ENCODE measurements at regions not wholly inside any gene's neighbourhood (a gene's known extent, or its start where the extent isn't known, plus 50 kb on each side); places are given as distances from the start of the nearest gene placed in this dataset.
A peak's percentile ranks its signal among the peaks of the same experiment; 100 is the strongest.

DNA sequence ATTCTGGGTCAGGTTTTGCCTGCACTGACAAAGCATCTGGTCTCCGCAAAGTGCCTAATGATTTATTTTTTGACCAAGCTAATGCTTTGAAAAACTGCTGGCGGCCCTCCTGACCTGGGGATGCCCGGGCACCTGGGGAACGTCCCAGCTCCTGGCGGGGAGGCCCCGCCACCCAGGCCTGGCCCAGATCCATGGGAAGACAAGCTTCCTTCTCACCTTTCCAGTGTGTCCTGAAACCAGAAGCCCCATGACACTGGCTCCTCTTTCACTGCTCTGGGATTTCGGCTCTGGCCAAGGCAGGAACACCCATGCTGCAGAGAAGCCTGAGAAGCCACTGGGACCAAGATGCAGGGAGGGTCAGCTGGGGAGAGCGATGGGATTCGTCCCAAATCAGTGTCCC lies 144.1 kb downstream of the SEC61B start:
- H3K9me3 ChIP-seq (ENCODE audit: low read depth, low read length, poor library complexity, severe bottlenecking): no peaks in the 10 kb centered on the region
- intact Hi-C loops (cut with micrococcal nuclease; ENCODE audit: unreplicated experiment): no loop called here
- H3K27me3 ChIP-seq (replicated peaks; ENCODE audit: insufficient read depth, low read depth, low read length, poor library complexity): peaks cover 11% of the 10 kb centered on the region
- H3K4me1 ChIP-seq (ENCODE audit: insufficient read depth, low read length, poor library complexity, severe bottlenecking): peaks cover 16% of the 10 kb centered on the region
- POLR2A ChIA-PET (ENCODE audit: low non-redundant PET): no interaction called here
- CTCF ChIA-PET: no interaction called here
- no peak for DNase-seq (ENCODE audit: low spot score)
- BruUV-seq (replicated peaks): no TSS peak
- TF ChIP-seq, protein P1, sequence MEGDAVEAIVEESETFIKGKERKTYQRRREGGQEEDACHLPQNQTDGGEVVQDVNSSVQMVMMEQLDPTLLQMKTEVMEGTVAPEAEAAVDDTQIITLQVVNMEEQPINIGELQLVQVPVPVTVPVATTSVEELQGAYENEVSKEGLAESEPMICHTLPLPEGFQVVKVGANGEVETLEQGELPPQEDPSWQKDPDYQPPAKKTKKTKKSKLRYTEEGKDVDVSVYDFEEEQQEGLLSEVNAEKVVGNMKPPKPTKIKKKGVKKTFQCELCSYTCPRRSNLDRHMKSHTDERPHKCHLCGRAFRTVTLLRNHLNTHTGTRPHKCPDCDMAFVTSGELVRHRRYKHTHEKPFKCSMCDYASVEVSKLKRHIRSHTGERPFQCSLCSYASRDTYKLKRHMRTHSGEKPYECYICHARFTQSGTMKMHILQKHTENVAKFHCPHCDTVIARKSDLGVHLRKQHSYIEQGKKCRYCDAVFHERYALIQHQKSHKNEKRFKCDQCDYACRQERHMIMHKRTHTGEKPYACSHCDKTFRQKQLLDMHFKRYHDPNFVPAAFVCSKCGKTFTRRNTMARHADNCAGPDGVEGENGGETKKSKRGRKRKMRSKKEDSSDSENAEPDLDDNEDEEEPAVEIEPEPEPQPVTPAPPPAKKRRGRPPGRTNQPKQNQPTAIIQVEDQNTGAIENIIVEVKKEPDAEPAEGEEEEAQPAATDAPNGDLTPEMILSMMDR (conservative IDR thresholded peaks at IDR 0.05; ENCODE audit: low read depth, low read length): no peak
- no peak for TF ChIP-seq EZH2 (IDR thresholded peaks at IDR 0.05; ENCODE audit: borderline replicate concordance, low read depth, low read length, poor library complexity, severe bottlenecking)
- H3K4me3 ChIP-seq (ENCODE audit: low read depth, low read length, poor library complexity, severe bottlenecking): no peak overlapping the region
- no peaks in the 10 kb centered on the region for H3K36me3 ChIP-seq (ENCODE audit: insufficient read depth, low read length, poor library complexity, severe bottlenecking)
- no peak overlapping the region for H3K27ac ChIP-seq (ENCODE audit: low read depth, low read length, poor library complexity, severe bottlenecking)

GRCh38 chr9:99366621-99367020 lies 144.5 kb downstream of the SEC61B start:
- CTCF ChIA-PET: interaction anchor here (0.5 kb wide), 1 partner anchor 1465 kb away, joined by 4 read pairs; no protein-coding TSS in a partner anchor
- no peaks in the 10 kb centered on the region for H3K9me3 ChIP-seq (ENCODE audit: low read depth, low read length, poor library complexity, severe bottlenecking)
- no peak overlapping the region for H3K27ac ChIP-seq (ENCODE audit: low read depth, low read length, poor library complexity, severe bottlenecking)
- intact Hi-C loops (cut with micrococcal nuclease; ENCODE audit: unreplicated experiment): no loop called here
- TF ChIP-seq EZH2 (IDR thresholded peaks at IDR 0.05; ENCODE audit: borderline replicate concordance, low read depth, low read length, poor library complexity, severe bottlenecking): no peak
- TF ChIP-seq, protein P1 (conservative IDR thresholded peaks at IDR 0.05; ENCODE audit: low read depth, low read length): no peak
- DNase-seq (ENCODE audit: low spot score): no peak
- H3K27me3 ChIP-seq (replicated peaks; ENCODE audit: insufficient read depth, low read depth, low read length, poor library complexity): peaks cover 7% of the 10 kb centered on the region
- POLR2A ChIA-PET (ENCODE audit: low non-redundant PET): no interaction called here
- no peak overlapping the region for H3K4me3 ChIP-seq (ENCODE audit: low read depth, low read length, poor library complexity, severe bottlenecking)
- H3K4me1 ChIP-seq (ENCODE audit: insufficient read depth, low read length, poor library complexity, severe bottlenecking): peaks cover 16% of the 10 kb centered on the region
- no peaks in the 10 kb centered on the region for H3K36me3 ChIP-seq (ENCODE audit: insufficient read depth, low read length, poor library complexity, severe bottlenecking)
- BruUV-seq (replicated peaks): no TSS peak

DNA sequence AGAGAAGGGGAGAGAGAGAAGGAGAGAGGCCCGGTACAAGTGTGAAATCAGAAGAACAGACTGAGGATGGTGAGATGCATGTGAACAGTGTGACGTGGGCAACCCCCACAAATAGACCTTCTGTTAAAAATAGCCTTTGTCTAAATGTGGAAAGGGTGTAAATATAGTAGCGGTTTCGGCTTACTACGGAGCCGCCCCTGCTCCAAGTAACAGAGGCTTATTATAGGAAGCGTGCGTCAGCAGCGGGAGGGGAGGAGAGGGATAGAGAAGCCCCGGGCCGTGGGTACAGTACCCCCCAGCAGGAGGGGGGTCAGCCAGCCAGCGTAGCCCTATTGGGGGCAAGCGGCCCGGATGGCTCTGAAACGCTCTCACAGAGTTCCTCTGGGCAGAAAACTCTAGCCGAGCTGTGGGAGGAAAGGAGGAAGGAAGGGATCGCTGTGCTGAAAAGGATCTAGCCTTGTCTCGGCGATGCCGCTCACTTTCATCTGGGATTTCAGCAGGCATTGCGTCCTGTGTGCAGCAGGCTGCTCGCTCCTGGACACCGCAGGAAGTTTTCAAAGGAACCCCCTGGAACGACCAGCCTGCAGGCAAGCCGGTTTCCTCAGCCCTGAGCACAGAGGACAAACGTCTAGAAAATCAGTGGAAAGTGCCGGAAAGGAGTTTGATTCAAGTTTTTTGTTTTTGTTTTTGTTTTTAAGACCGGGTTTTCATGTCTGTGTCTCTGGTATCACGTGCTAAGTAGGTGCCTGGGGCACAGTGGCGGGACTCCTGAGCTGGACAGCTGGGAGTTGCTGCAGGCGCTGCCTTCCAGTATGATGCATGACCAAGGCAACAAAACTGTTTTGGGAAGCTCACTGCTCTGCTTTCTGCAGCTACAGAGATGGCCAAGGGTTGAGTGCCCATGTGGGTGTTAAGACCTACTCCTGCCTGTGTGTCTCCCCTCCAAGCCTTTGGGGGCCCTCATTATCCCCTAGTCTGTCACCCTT lies 146.6 kb downstream of the SEC61B start:
- Histone ChIP-seq H3K4me3 (ENCODE audit: low read depth, low read length, poor library complexity, severe bottlenecking) (peak overlapping the region; percentile 32), H3K36me3 (ENCODE audit: insufficient read depth, low read length, poor library complexity, severe bottlenecking) (no peaks in the 10 kb centered on the region), H3K9me3 (ENCODE audit: low read depth, low read length, poor library complexity, severe bottlenecking) (no peaks in the 10 kb centered on the region), H3K27me3 (replicated peaks; ENCODE audit: insufficient read depth, low read depth, low read length, poor library complexity) (no peaks in the 10 kb centered on the region), H3K27ac (ENCODE audit: low read depth, low read length, poor library complexity, severe bottlenecking) (no peak overlapping the region), H3K4me1 (ENCODE audit: insufficient read depth, low read length, poor library complexity, severe bottlenecking) (peaks cover 16% of the 10 kb centered on the region)
- DNase-seq (ENCODE audit: low spot score): peak; percentile 51
- BruUV-seq (replicated peaks): no TSS peak
- intact Hi-C loops (cut with micrococcal nuclease; ENCODE audit: unreplicated experiment): no loop called here
- ChIA-PET POLR2A (ENCODE audit: low non-redundant PET) (no interaction called here), CTCF (no interaction called here)
- TF ChIP-seq, protein P1 (conservative IDR thresholded peaks at IDR 0.05; ENCODE audit: low read depth, low read length): no peak
- no peak for TF ChIP-seq EZH2 (IDR thresholded peaks at IDR 0.05; ENCODE audit: borderline replicate concordance, low read depth, low read length, poor library complexity, severe bottlenecking)

Data from A673 (cell line).